ENCODE measurements at regions not wholly inside any gene's neighbourhood (a gene's known extent, or its start where the extent isn't known, plus 50 kb on each side); places are given as distances from the start of the nearest gene placed in this dataset.

DNA sequence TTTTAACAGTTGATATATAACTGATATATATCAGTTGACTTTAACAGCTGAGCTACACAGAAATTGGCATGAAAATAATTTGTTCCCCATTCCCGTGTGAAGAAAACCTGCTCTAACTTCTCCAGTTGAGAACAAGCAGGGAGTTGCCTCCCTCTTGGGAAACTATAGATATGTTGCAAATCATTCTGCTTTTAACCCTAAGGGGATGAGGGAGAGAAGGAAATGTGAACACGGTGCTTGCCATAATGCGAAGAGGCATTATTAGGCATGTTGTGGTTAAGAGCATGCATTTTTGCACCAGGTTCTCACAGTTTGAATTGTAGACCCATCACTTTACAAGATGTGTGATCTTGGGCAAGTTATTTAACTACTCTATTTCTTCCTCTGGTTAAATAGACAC lies 453.7 kb downstream of the TENT5A start:
- no peak for TF ChIP-seq POLR2A (IDR thresholded peaks at IDR 0.05; ENCODE audit: extremely low read depth, insufficient read length)
- TF ChIP-seq, protein P1, sequence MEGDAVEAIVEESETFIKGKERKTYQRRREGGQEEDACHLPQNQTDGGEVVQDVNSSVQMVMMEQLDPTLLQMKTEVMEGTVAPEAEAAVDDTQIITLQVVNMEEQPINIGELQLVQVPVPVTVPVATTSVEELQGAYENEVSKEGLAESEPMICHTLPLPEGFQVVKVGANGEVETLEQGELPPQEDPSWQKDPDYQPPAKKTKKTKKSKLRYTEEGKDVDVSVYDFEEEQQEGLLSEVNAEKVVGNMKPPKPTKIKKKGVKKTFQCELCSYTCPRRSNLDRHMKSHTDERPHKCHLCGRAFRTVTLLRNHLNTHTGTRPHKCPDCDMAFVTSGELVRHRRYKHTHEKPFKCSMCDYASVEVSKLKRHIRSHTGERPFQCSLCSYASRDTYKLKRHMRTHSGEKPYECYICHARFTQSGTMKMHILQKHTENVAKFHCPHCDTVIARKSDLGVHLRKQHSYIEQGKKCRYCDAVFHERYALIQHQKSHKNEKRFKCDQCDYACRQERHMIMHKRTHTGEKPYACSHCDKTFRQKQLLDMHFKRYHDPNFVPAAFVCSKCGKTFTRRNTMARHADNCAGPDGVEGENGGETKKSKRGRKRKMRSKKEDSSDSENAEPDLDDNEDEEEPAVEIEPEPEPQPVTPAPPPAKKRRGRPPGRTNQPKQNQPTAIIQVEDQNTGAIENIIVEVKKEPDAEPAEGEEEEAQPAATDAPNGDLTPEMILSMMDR (IDR thresholded peaks at IDR 0.05; ENCODE audit: low read depth, low read length): no peak
- no peak for TF ChIP-seq MYC (IDR thresholded peaks at IDR 0.05; ENCODE audit: low read depth, low read length)
- TF ChIP-seq, protein P2, sequence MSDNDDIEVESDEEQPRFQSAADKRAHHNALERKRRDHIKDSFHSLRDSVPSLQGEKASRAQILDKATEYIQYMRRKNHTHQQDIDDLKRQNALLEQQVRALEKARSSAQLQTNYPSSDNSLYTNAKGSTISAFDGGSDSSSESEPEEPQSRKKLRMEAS (IDR thresholded peaks at IDR 0.05; ENCODE audit: low read depth, low read length): no peak

Measured in NB4 (cell line).